ENCODE measurements at regions not wholly inside any gene's neighbourhood (a gene's known extent, or its start where the extent isn't known, plus 50 kb on each side); places are given as distances from the start of the nearest gene placed in this dataset.
"Not testable (repeated sequence)": the region's sequence is repeated elsewhere in the genome, so short reads cannot be mapped to it uniquely, and the experiment has no call there.

DNA sequence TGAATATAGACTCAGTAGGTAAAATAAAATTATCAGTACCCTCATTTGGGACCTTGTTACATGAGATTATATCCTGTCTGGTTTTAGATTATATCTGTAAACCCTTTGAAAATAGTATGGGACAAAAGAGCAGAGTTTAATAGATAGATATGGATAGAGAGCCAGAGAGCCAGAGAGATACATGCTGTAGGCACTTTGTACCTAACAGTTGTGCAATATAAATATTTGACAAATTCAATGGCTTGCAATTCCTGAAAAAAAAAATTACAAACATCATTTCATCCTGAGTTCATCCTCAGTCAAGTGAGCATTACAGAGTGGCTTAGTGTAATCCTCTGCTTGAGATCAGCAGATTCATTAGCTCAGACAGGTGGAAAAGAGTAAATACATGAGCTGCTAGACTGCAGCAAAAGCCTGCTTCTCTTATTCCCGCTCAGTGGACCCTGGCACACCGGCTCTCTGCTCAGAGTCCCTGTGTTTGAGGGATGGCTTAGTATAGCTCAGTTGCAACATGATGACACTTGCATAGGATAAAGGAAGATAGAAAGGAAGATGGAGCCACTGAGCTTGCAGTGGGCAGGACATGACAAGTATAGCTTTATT is 931.6 kb upstream of the GOT2 start:
- DNase-seq, result no peak

DNA sequence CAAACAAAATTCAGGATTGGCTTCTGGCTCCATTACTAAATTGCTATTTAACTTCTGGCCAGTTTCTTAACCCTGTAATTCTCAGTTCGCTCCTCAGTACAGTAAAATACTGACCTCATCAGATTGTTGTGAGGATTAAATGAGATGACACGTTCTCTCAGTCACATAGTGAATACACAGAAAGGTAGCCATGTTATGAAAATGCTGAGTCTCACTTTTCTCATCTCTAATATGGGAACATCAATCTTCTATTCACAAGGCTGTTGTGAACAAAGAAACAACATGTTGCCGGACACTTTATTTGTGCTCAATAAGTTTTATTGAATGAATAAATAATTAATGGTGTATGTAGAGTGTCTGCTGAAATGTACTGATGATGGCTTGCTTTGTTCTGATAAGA is 924.5 kb upstream of the GOT2 start:
- DNase-seq, result no peak

DNA sequence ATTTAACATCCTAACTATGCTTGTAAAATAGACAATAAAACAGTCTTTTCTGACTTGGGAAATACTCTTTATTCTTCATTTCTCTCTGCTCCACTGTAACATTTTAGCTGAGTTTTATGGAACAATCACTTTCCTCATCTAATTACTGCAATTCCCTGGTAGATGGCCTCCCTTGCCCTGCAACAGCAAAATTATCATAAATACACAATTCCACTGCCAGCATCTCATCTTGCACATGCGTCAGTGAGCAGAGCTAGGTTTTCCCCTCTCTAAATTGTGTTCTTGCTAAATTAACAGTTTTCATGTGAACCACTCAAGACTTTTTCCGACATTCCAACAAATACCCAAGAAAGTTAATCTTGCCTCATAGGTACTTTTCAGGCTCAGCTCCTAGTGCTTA is 920.9 kb upstream of the GOT2 start:
- no peak for DNase-seq

DNA sequence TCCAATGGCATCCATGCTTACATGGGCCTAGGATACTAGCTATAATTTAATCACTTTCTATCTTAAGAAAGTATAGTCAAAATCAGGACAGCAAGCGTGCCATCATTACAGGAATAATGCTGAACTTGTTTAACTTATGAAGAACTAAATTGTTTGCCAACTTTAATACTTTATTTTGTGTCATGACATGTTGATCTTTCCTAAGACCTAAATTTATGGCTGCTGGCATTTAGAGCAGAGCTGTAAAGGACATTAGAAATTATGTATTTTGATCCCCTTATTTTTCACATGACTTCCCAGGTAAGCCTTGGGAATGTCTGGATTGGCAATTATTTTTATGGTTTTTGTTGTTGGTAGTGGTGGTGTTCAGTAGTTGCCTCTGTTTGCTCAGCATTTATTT is 920.3 kb upstream of the GOT2 start:
- no peak for DNase-seq

DNA sequence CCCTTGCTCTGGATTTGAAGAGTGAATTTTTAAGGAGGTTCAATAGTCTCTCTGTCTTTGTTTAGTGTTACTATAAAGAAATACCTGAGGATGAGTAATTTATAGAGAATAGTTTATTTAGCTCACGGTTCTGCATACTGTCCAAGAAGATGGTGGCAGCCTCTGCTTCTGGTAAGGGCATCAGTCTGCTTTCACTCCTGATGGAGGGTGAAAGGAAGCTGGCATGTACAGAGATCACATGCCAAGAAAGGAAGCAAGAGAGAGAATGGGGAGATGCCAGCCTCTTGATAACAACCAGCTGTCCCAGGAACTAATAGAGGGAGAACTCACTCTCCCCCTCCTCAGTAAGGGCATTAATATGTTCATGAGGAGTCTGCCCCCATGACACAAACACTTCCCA is 917.5 kb upstream of the GOT2 start:
- DNase-seq, result no peak

DNA sequence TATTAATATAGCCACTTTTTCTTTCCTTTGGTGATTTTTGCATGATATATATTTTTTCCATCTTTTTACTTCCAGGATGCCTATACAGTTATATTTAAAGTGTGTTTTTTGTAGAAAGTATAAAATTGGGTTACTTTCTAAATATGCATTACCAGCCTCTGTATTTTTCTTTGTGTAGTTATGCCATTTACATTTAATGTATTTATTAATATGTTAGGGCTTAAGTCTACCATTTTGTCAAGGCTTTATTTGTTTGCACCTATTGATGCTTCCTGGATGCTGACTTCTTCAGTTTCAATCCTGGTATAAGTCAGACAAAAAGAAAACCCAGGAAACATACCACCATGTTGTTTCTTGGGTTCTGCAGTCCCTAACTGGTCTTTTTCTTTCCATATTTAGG is 911.1 kb upstream of the GOT2 start:
- DNase-seq, result no peak

DNA sequence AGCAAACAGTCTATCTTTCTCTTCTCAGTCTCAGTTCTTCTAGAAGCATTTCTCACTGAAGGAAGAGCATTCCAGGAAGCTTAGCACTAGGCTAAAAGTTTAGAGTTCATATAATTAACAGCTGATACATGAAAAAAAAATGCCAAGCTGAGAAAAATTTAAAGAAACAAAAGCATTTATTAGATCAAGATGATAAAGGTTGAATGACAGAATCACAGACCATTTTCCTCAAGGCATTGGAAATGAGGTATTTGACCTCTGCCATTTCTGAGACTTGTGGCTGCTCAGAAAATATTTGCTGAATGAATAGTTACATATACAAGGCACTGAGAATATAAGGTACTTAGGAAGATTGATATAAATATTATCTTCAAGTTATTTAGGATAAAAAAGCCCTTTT is 901.6 kb upstream of the GOT2 start:
- no peak for DNase-seq

DNA sequence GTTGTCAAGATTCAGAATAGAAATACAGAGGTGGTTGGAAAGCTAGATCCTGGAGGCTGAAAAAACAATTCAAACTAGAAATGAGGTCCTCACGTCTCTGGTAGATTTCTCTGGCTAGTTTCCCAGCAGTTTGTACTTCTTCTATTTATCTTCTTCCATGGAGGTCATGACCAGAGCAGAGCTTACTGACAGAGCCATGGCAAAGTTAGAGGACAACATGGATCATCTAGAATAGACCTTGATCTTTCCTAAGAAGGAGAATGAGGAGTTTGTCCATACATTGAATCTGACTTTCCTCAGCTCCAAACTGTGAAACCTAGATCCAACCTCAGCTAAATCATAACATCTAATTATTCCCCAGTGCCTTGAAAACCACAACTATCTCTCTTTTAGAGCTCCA is 900.8 kb upstream of the GOT2 start:
- DNase-seq, result no peak

DNA sequence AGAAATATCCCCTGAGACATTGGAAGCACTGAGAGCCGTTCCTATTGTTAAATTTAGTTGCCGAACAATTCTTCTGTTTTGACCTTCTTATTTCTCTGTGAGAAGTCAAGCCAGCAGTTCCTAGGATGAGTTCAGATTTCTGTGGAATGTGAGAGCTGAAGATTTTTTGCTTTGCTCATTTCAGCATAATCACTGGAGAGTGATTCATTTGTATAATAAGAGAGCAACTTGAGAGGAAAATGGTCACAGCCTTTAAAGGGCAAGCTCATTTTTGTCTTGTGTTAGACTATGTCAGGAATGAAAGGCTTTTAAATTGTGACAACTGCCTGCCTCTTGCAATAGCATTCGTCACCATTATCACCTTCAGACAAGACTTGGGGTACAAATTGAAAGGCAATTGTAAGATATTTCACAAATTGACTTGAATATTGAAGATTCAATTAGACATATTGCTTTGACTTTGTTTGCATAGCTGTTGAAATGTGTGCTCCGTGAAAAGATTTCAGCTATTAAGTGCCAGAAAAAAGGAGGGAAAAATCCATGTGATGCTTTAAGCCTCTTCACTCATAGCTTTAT is 900.0 kb upstream of the GOT2 start:
- DNase-seq, result no peak

DNA sequence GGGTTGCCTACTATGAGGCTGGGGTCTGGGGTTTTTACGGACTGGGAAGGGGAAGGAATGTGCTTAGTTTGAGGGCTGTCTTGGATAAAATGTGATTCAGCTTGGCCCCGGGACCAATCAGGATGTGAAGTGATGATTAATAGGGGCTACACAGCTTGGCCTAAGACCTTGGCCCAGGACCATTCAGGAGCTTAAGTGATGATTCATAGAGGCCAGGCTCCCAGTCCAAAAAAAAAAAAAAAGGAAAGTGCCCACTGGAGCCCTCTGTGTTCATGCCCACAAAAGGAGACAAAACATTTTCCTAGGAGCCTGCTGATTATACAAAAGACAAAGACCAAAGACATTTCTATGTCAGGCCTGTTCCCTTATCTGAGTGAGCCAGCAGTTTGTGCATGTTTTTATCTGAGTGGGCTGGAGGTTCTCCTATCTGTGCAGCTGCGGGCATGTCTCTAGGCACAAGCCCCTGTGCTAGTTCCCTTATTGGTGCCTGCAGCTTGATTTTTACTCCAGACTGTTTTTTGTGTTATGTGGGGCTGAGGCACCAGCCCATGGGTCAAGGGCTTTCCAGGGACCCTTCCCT is 898.2 kb upstream of the GOT2 start:
- no peak for DNase-seq

DNA sequence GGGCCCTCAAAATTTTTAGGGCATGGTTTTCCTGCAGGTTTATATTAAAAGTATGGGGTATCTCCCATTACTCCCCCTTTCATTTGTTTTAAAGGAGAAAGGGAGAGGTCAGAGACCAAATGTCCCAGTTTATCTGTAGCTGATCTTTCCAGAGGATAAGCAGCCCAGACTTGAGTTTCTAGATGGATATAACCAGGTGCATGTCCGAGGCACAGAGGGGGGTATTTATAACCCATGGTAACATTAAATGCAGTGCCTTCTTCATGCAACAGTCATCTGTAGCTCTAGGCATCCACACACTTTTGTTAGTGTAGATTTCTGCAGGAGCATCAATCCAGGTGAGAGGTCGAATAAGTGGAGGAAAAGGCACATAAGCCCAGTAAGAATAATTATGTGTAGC is 890.3 kb upstream of the GOT2 start:
- DNase-seq, result not testable (repeated sequence)

DNA sequence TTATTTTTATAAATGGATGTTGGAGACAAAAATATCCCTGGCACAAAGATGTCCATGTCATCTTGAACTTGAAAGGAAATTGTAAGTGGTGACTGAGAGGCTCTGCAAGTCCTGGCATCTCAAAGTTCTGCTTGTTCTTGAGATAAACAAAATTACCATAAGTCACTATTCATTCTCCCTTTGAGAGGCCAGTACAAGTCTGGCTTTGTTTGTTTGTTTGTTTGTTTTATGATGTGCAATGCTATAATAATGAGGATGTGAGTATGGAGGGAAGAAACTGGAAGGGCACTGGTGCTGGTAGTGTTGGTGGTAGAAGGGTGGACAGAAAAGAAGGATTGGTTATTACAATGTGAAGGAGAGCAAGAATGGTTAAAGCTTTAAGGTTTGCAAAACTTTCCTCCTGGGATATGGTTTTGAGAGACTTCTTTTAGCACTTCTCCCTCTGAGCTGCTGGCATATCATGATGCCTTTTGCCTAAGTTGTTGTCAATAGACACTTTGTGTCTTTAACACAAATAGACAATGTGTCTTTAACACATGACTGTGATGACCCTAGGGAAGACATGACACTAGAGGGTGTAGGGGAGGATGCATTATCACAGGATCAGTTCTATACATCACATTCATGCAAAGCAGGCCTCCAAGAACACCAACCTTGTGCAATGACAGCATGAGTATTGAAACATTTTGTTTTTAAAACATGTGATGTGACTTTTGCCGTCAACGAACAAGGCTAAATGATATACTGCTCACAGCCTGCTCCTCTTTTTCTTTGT is 880.5 kb upstream of the GOT2 start:
- no peak for DNase-seq

DNA sequence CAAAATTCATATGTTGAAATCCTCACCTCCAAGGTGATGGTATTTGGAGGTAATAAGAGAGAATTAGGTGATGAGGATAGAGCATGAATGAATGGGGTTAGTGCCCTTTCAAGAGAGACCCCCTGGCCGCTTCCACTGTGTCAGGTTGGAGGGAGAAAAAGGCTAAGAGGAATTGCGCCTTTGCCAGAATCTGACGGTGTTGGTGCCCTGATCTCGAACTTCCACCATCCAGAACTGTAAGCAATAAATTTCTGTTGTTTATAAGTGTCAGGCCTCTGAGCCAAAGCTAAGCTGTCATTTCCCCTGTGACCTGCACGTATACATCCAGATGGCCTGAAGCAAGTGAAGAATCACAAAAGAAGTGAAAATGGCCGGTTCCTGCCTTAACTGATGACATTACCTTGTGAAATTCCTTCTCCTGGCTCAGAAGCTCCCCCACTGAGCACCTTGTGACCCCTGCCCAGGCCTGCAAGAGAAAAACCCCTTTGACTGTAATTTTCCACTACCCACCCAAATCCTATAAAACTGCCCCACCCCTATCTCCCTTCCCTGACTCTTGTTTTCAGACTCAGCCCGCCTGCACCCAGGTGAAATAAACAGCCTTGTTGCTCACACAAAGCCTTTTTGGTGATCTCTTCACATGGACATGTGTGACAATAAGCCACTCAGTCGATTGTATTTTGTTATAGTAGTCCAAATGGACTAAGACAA is 878.9 kb upstream of the GOT2 start:
- DNase-seq, result not testable (repeated sequence)

DNA sequence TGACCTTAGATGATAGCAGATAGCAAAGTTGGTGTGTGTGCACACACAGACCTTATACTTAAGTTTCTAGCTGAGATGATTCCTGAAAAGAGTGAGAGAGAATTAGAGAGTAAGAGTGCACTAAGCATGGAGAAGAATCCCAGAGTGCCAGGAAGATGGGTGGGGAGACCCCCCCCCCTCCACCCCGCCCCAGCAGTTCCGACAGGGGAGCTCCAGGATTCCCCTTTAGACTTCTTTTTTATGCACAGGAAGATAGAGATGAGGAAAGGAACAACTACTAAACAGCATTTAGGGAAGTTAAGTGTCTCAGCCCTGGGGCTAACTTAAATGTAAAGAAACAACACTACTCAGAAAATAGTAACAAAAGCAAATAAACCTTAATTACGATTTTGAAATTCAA is 878.0 kb upstream of the GOT2 start:
- no peak for DNase-seq

DNA sequence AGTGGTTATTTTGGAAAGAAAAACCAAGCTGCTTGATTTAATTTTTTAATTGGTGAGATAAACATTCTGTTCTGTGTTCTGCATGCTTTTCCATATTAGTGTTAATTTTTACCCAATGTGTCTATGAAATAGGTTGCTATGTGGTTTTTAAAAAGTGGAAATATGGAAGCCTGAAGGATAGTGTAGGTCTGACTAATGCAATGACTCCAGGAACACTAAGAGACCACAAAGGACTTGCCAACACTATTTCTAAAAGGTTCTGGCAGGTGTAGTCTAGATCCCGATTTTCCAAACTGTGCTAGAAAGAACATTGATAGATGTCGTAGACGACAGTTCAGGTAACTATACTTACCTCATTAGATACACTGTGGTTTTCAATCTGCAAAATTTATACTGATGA is 877.4 kb upstream of the GOT2 start:
- no peak for DNase-seq

DNA sequence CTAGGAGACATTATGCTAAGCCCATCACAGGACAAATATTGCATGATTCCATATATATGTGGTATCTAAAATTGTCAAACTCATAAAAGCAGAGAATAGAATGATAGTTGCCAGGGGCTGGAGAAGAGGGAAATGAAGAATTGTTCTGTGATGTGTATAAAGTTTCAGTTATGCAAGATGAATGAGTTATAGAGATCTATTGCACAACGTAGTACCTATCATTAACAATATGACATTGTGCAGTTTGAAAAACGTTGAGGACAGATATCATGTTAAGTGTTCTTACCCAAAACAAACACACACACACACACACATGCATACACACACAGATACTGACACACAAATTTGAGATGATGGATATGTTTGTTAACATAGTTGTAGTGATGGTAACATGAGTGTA is 871.6 kb upstream of the GOT2 start:
- no peak for DNase-seq

DNA sequence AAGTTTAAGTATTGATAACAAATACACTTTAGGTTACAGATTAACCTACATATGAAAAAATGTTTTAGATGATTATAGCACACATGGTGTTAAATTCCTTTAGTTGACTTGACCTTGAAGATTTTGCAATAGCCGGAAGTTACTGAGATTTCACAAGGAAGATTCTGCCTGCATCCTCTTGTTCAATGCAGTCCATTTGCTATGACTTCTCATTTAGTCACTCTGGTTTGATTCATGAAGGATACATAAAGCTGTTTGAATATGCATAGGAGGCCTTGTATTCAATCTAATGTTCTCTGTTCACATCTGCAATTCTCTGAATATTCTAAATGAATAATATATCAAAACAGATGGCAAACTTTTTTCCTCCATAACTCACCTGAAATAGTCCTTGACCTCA is 870.2 kb upstream of the GOT2 start:
- DNase-seq, result no peak

DNA sequence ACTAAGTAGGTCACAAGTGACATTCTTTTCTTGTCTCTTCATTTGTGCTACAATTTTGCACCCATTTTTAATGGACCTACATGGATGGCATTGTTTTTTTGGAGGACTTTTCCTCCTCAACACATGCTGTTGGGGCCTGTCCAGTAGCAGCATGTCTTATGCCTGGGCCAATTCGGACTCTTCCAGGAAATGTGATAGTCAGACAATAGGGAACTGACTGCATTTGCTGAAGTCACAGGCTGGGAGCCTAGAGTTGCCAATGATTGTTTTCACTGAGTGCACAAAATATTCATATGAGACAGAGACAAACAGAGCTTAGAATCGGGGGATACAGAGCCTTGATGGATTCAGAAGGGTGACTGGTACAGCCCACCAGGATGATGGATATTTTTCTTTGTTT is 867.3 kb upstream of the GOT2 start:
- no peak for DNase-seq

DNA sequence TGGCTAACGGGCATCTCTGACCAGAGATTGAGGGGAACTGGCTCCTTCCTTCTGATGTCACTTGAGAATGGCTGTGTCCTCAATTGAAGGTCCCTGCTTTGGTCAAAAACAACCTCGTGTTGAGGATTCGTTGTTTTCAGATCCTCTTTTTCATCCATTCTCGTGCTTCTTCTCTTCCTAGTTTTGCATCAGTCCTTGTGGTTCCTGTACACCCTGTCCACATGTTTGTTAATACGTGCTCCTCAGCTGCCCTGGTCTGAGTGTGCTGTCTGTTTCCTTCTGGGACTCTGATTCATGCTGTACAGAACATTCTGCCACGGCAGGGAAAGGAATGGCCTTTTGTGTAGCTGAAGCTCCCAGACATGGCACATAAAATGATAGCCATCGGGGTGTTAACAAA is 863.2 kb upstream of the GOT2 start:
- DNase-seq, result no peak

DNA sequence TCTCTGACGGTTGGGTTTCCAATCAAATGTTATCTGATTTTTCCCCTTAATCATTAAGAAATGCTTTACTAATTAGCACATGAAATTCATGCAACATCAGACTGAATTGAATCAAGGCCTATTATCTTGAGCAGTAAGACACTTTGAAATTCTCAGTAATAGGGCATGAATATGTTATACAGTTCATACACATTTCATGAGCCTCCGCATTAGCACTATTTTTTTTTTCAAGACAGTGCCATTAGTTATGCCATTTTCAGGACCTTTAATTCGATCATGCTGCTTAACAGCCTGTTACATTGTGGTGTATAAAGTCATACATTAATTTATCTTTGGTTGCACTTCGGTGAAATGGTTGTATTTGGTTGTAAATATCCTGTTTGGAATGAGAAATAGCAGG is 862.6 kb upstream of the GOT2 start:
- no peak for DNase-seq

DNA sequence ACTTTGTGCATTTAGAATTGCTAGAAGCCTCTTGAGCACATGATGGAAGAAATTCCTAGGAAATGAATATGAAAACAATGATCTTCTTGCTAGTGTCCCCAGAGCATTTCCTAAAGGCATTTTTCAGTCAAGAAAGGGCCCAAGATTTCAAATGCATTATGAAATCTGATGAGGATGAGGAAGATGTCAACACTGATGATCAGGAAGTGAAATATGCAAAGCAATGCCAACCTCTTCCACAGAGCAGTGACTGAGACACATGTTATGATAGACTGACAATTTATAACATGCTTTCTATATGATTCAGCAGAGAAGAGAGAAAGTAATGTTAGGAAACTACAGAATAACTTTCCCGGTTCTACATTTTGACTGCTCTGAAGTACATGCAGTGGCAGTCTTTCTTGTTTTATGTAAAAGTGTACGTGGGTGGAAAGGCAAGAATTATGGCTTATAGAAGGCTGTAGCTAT is 859.1 kb upstream of the GOT2 start:
- no peak for DNase-seq

DNA sequence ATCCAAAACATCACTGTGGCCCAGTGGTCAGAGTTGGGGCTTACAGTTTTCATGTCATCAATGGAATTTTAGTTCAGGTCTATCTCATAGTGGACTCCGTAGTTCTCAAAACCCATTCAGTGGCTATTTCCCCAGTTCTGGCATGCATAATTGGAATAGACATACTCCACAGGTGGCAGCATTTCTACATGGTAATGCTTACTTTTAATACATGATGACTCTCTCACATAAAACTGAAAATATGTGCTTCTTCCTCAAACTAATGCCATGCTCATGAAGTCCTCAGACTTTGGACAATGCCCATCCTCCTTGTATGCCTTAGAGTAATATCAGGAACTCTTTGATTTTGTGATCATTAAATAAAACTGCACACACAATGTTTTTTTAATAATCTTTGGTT is 857.4 kb upstream of the GOT2 start:
- DNase-seq, result no peak

DNA sequence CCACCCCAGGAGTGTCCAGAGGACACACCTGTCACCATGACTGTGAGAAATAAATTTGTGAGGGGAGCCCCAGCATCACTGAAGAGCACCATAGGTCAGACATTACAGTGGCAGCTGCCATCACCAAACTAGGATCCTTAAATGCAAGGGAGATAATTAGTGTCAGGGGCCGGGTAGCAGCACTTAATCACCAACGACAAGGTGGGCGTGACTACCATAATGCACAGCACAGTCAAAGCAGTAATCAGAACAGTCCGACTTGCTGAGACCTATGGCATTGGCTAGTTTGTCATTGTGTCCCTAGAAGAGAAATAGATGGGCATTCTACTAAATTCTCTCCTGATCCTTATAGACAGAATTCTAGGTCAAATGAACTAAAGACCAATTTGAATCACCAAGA is 856.7 kb upstream of the GOT2 start:
- DNase-seq, result no peak

DNA sequence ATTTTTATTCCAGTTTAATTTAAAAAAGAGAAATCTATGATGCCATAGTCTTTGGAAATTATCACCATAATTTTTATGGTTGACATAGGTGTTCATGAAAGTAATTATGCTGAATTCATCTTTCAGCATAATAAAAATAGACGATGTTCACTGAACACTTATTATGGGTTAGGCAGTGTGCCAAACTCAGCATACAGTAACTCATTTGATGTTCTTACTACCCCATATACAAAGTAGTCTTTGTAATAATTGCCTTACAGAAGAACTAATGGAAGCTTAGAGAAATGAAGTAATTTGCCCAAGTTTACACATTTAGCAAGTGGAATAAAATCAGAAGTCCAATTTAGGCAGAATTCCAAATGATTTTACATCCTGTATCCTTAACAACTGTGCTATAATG is 852.2 kb upstream of the GOT2 start:
- DNase-seq, result no peak

All from activated CD4-positive, alpha-beta T cell treated with anti-CD3 and anti-CD28 coated beads for 4 hours (primary cell).